ENCODE measurements at regions not wholly inside any gene's neighbourhood (a gene's known extent, or its start where the extent isn't known, plus 50 kb on each side); places are given as distances from the start of the nearest gene placed in this dataset.

GRCh38 chr15:95169541-95170459 lies 938.4 kb downstream of the MCTP2 start:
- no peak for TF ChIP-seq CTCF (IDR thresholded peaks at IDR 0.05)
- TF ChIP-seq POLR2A (IDR thresholded peaks at IDR 0.05) = no peak
- TF ChIP-seq POLR2AphosphoS5 (IDR thresholded peaks at IDR 0.05) = peak; percentile 38
